Amniotic stem cell (primary cell): ENCODE measurements at regions not wholly inside any gene's neighbourhood (a gene's known extent, or its start where the extent isn't known, plus 50 kb on each side); places are given as distances from the start of the nearest gene placed in this dataset.
"Not testable (repeated sequence)": the region's sequence is repeated elsewhere in the genome, so short reads cannot be mapped to it uniquely, and the experiment has no call there.

Experiments
- DNase-seq: peaks from one replicate; lab custom pipeline; 2025; lab: John Stamatoyannopoulos, UW

DNA sequence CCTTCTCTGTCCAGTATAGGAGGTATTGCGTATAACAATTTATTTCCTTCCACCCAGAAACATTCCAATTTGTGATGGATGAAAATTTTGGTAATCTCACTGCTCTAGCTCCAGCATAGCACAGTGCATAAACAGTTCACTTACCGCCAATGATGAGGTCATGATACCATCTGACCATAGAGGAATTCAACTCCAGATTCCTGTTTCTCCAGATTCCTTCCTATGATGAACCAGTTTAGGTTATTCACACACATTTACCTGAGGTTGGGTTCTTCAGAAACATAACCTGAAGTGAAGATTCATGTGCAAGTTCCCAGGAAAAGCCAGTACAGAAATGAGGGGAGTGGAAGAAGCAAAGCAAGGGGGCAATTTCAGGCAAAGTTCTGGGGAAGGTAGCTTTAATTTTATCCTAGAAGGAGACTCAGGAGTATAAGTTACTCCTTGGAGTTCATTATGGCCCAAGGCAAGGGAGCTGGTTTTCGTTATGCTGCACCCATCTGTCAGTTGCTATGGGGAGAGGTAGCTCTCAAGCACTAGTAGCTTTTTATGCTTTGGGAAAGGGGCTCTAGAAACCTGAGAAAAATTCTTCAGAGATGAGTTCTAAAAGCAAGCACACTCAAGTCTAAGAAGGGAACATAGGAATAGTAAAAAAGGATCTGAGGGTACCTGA, 121.6 kb downstream of the CASP12 start:
- DNase-seq: no peak

- no peak for DNase-seq
Measured at GRCh38 chr11:104774578-104774977, 123.7 kb downstream of the CASP12 start.

- peak; percentile 82 for DNase-seq
Measured at GRCh38 chr11:104772806-104773241, 125.4 kb downstream of the CASP12 start.

DNA sequence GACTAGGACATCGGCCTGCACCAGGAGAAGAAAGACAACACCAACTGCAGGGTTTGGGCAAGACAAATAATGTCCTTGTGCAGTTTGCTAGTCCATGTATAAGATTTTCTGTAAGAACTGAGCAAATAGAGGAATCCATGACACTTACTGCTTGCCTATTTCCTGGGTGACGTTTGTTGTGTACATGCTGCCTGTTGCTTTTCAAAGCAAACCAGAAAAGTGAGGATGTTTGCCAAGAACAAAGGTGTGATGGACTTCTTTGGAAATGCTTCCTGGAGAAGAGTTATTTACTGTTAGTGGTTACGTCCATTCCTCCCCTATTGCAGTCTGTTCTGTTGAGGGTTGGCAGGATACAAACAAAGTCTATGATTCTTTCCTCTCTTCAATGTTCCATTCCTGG, 126.5 kb downstream of the CASP12 start:
- DNase-seq: no peak

DNA sequence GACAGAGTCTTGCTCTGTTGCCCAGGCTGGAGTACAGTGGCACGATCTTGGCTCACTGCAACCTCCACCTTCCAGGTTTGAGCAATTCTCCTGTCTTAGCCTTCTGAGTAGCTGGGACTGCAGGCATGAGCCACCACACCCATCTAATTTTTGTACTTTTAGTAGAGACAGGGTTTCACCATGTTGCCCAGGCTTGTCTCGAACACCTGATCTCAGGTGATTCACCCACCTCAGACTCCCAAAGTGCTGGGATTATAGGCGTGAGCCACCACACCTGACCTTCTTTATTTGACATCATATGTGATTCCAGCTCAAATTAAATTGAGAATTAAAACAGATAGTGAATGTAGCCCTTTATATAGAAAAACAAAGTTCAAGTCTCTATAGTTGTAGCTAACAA, 127.2 kb downstream of the CASP12 start:
- DNase-seq: not testable (repeated sequence)

- DNase-seq: no peak
Measured at GRCh38 chr11:104765401-104766095, 132.7 kb downstream of the CASP12 start.

DNA sequence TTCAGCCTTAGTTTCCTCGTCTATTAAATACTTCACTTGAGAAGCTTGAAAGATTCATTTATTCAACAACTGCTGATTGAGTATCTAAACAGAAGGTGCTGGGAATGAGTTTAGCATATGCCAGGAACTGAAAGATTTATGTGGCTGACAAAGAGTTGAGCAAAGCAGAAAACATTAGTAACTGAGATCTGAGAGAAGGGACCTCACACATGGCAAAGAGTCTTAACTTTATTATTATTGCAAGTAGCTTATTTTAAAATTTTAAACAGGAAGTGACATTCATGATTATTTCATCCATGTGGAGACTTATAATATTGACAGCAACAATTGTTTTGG, 133.6 kb downstream of the CASP12 start:
- no peak for DNase-seq

- no peak for DNase-seq
Measured at GRCh38 chr11:104763930-104764709, 134.1 kb downstream of the CASP12 start.

- DNase-seq: no peak
Measured at GRCh38 chr11:104761511-104761910, 136.7 kb downstream of the CASP12 start.

DNA sequence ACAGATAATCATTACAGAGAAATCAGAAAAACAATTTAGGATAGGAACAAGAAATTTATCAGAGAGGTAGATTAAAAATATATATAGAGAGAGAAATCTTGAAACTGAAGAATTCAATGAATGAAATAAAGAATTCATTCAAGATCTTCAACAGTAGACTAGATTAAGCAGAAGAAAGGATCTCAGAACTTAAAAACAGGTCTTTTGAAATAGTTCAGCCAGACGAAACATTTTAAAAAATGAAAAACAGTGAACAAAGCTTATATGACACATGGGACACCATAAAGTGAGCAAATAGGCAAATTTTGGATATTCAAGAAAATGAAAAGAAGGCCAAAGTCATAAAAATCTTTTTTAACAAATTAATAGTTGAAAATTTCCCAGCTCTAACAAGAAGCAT, 138.8 kb downstream of the CASP12 start:
- DNase-seq: no peak

- no peak for DNase-seq
Measured at GRCh38 chr11:104738918-104739317, 159.3 kb downstream of the CASP12 start.

DNA sequence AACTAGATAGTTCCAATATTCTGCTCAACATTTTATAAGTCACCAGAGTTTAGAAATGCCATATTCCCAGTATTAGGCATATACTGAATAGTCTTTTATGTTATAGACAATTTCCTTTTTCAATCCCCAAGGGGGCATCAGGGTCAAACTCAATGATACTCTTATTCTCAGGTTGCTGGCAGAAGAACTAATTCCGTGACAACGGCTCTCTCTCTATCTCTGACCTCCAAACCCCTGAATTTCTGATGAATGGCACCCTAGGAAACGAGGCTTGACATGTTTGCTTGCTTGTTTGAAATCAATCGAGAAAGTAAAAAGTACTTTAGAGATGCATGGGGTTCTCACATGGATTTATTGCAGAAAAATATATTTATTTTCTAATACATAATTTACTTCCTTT, 160.1 kb downstream of the CASP12 start:
- DNase-seq: no peak

- DNase-seq: no peak
Measured at GRCh38 chr11:104736502-104736901, 161.8 kb downstream of the CASP12 start.

DNA sequence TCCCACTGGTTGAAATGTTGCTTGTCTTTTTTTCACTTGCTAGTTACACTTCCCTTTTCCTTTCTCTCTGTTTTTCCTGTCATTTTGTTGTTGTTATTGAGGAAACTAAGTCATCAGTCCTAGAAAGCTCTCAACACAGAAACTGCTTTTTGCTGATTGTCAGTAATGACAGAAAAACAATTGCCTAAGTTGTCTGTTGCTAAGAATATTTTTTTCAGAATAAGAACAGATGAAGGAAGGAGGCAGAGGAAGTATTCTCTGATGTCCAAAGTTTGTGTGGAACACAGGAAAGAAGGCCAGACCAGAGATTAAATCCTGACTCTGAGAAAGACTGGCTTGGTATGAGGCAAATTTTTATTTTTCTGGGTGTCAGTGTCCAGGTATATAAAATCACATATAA, 163.3 kb downstream of the CASP12 start:
- no peak for DNase-seq

GRCh38 chr11:104731890-104732289, 166.4 kb downstream of the CASP12 start:
- DNase-seq: no peak

- DNase-seq: no peak
Measured at GRCh38 chr11:104728927-104729326, 169.3 kb downstream of the CASP12 start.

GRCh38 chr11:104727768-104728167, 170.5 kb downstream of the CASP12 start:
- DNase-seq: no peak

DNA sequence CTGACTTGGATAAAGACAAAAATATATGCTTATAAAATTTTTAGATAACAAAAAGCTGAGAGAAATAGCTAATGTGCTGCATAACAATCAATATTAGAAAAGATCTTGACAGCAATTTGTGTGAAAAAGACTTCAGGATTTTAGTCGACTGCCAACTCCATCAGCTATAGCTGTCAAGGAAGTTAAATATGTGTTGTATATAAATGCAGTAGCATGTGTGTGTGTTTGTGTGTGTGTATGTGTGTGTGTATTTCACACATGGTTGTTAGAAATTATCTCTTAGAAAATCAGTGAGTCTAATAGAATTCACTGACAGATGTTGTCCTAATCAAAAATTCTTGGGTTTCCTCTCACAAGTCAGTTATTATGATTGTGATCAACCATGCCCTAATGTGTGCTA, 171.2 kb downstream of the CASP12 start:
- DNase-seq: no peak

DNA sequence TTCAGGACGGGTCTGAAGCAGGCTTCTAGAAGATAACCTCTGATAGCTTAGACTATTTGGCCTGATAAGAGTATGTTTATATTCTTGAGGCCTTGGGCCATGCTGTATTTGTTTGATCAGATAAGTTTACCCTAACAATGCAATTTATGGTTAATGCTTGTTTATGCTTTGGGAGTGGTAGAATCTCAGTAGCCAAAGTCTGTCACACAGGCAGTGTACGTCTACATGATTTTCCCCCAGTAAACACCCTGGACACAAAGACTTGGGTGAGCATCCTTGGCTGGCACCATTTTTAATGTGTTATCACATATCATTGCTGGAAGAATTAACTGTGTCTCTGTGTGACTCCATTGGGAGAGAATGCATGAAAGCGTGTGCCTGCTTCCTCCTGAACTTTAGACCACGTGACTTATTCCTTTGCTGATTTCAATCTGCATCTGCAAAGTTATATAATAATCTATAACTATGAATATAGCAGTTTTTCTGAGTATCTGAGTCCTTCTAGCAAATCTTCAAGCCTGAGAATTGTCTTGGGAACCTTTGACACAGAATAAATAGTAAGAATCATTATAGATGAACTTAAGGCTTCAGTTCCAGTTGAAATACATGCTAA, 172.4 kb downstream of the CASP12 start:
- no peak for DNase-seq

DNA sequence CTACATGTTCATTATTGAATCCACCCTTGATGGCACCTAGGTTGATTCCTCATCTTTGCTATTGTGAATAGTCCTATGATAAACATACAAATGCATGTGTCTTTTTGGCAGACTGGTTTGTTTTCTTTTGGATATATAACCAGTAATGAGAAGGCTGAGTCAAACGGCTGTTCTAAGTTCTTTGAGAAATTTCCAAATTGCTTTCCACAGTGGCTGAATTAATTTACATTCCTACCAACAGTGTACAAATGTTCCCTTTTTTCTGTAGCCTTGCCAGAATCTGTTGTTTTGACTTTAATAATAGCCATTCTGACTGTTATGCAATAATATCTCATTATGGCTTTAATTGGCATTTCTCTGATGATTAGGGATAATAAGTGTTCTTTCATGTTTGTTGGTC, 184.9 kb downstream of the CASP12 start:
- no peak for DNase-seq

DNA sequence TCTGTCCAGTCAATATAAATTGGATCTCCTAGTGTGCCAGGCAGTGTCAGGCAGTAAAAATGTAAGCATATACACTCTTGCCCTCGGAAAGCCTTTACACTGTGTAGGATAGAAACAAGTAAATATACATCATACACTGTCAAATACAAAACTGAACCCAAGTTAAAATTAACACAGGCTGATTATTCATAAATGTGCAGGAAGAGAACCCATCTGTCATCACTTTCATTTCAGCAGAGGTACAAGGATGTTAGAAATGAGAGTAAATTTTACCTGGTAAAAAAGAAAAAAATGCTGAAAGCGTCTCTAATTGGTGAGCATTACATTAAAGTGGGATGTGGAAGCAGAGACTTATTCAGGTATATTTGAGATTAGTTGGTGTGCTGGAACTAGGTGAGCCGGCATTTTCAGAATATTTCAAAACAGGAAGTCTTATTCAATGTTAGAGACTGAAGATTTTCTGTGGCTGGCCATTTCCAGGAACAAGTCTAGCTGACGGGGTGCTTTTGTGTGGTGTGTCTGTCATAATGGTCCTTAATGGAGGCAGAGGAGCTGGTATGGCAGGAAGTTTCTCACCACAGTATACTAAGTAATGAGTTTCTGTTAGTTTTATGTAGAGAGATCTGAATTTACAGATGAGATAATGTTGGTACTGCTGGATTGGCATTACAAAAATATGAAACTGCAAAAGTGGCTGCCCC, 192.6 kb downstream of the CASP12 start:
- no peak for DNase-seq

DNA sequence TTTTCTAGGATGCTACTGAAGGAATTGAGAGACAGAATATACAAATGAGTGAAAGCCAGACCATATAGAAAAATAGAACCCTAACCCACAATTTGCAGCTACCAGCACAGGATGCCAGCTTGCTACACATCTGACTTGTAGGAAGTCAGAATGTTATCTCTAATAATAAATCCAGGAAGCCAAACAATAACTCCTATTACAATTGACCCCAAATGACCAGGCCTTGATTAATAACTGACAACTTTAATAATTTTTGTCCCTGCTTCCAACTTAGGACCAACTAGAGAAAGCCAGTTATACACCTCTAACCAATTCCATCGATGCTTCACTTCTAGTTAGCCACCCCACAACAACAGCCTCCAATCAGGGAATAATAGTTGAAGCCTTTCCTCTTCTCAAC, 193.4 kb downstream of the CASP12 start:
- no peak for DNase-seq
